GM12878 (cell line): ENCODE measurements at regions not wholly inside any gene's neighbourhood (a gene's known extent, or its start where the extent isn't known, plus 50 kb on each side); places are given as distances from the start of the nearest gene placed in this dataset.

Source experiments
- ATAC-seq: fragments of 200-7000 bp; cut with Tn5 transposase; 3 replicates; pipeline ENCODE4 v1.9.1; 2020; ENCODE audit warnings: mild to moderate bottlenecking, moderate library complexity
- BruUV-seq: library from RNA; stranded (reverse); fragments of 400-500 nt; replicated peaks from 2 replicates; lab custom pipeline; 2021; lab: Mats Ljungman, UMichigan
- CTCF ChIA-PET: fragments of 300-600 bp; sonication (Branson Sonifier 250); formaldehyde crosslinking; extraction: SDS; loops from one replicate; lab custom pipeline; 2021; ENCODE audit warnings: inconsistent platforms; lab: Yijun Ruan, JAX
- POLR2A ChIA-PET: fragments of 350-600 bp; formaldehyde crosslinking; extraction: SDS; loops from one replicate; lab custom pipeline; 2021; ENCODE audit warnings: inconsistent platforms; lab: Charles Lee
- RAD21 ChIA-PET: fragments of 300-600 bp; sonication (Branson Sonifier 250); formaldehyde crosslinking; loops from one replicate; lab custom pipeline; 2023; ENCODE audit warnings: antibody characterized with exemption; ENCODE audit not compliant: unreplicated experiment; lab: Charles Lee
- SMC1A ChIA-PET: fragments of 300-600 bp; sonication (Branson Sonifier 250); formaldehyde crosslinking; loops from one replicate; lab custom pipeline; 2023; ENCODE audit not compliant: unreplicated experiment, uncharacterized antibody; lab: Charles Lee
- DNase-seq: peaks from one replicate; pipeline ENCODE4 v3.0.0-alpha.2; 2011; ENCODE audit warnings: low read depth, low spot score
- FAIRE-seq: peaks from 3 replicates; lab custom pipeline; 2011; peaks lifted over from hg19 to GRCh38; lab: Jason Lieb, UNC
- H2AFZ ChIP-seq: 2 replicates; pipeline ENCODE4 v1.6.0; 2011; ENCODE audit warnings: low read depth, low read length, control low read depth; ENCODE audit not compliant: control insufficient read depth
- H3K27ac ChIP-seq: 2 replicates; pipeline ENCODE4 v1.5.1; 2011; ENCODE audit warnings: control low read depth; ENCODE audit not compliant: control insufficient read depth, insufficient read depth
- H3K27me3 ChIP-seq, 2 experiments: replicated peaks in 1 of 2; 2 replicates each; pipeline versions ENCODE4 v1.6.0 to v1.6.1; 2011; ENCODE audit warnings: low read length in 1 of 2; ENCODE audit not compliant: control insufficient read depth in 2 of 2, insufficient read depth in 2 of 2
- H3K36me3 ChIP-seq, 2 experiments: 2 replicates each; pipeline ENCODE4 v1.5.1; 2011; ENCODE audit warnings: low read length in 1 of 2; ENCODE audit not compliant: control insufficient read depth in 2 of 2, insufficient read depth in 2 of 2
- H3K4me1 ChIP-seq: 2 replicates; pipeline ENCODE4 v1.6.1; 2011; ENCODE audit warnings: mild to moderate bottlenecking, low read length, moderate library complexity, mixed read lengths; ENCODE audit not compliant: control insufficient read depth, insufficient read depth
- H3K4me2 ChIP-seq: 2 replicates; pipeline ENCODE4 v1.6.0; 2011; ENCODE audit warnings: control low read depth; ENCODE audit not compliant: control insufficient read depth, insufficient read depth
- H3K4me3 ChIP-seq: fragments of 200-600 bp; sonication (generic); 2 replicates; pipeline ENCODE4 v1.5.1; 2016
- H3K79me2 ChIP-seq: 2 replicates; pipeline ENCODE4 v1.6.0; 2011; ENCODE audit warnings: low read length; ENCODE audit not compliant: control insufficient read depth, insufficient read depth
- H3K9ac ChIP-seq: 2 replicates; pipeline ENCODE4 v1.8.0; 2011; ENCODE audit warnings: low read length, control low read depth, mixed read lengths; ENCODE audit not compliant: control insufficient read depth, insufficient read depth
- H3K9me3 ChIP-seq: replicated peaks from 3 replicates; pipeline ENCODE4 v1.5.1; 2011; ENCODE audit warnings: mild to moderate bottlenecking, low read length; ENCODE audit not compliant: control insufficient read depth, insufficient read depth
- H4K20me1 ChIP-seq: 2 replicates; pipeline ENCODE4 v1.6.0; 2011; ENCODE audit not compliant: control insufficient read depth, insufficient read depth
- BRCA1 ChIP-seq: IDR thresholded peaks from 2 replicates; pipeline ENCODE4 v1.6.1; 2011; ENCODE audit warnings: low read depth, low read length, improper control_type of control experiment
- CHD2 ChIP-seq: IDR thresholded peaks from 2 replicates; pipeline ENCODE4 v1.6.1; 2011; ENCODE audit warnings: low read depth, low read length, improper control_type of control experiment, borderline replicate concordance
- CTCF ChIP-seq, 3 experiments: IDR thresholded peaks in 2 of 3; conservative IDR thresholded peaks in 1 of 3; 2 replicates each; pipeline ENCODE4 v1.5.1; 2011; ENCODE audit warnings: low read depth in 3 of 3, low read length in 3 of 3, mild to moderate bottlenecking in 3 of 3, control low read depth in 2 of 3, moderate library complexity in 2 of 3, inconsistent platforms in 1 of 3, mixed read lengths in 1 of 3; ENCODE audit not compliant: control insufficient read depth in 2 of 3, insufficient read depth in 1 of 3; ENCODE audit errors: extremely low read depth in 1 of 3
- ESRRA ChIP-seq: IDR thresholded peaks from 2 replicates; pipeline ENCODE4 v1.6.1; 2012; ENCODE audit warnings: mild to moderate bottlenecking, low read length, improper control_type of control experiment
- EZH2 ChIP-seq: IDR thresholded peaks from 2 replicates; pipeline ENCODE4 v1.6.1; 2012; ENCODE audit warnings: low read depth, mild to moderate bottlenecking, control low read depth, inconsistent platforms, low read length, borderline replicate concordance; ENCODE audit not compliant: control insufficient read depth
- FOXK2 ChIP-seq: fragments of 450-650 bp; IDR thresholded peaks from 2 replicates; pipeline ENCODE4 v1.6.1; 2017; ENCODE audit warnings: mild to moderate bottlenecking, moderate library complexity
- HCFC1 ChIP-seq: fragments of 150-350 bp; IDR thresholded peaks from 2 replicates; pipeline ENCODE4 v1.6.1; 2014; ENCODE audit warnings: low read length
- PKNOX1 ChIP-seq: fragments of 450-650 bp; IDR thresholded peaks from 2 replicates; pipeline ENCODE4 v1.6.1; 2016; ENCODE audit warnings: mild to moderate bottlenecking
- POLR2AphosphoS2 ChIP-seq: IDR thresholded peaks from 2 replicates; pipeline ENCODE4 v1.6.1; 2011; ENCODE audit warnings: low read depth, mild to moderate bottlenecking, low read length, improper control_type of control experiment, moderate library complexity
- RAD21 ChIP-seq: IDR thresholded peaks from 2 replicates; pipeline ENCODE4 v1.6.1; 2011; ENCODE audit warnings: mild to moderate bottlenecking, low read depth, low read length, moderate library complexity; ENCODE audit not compliant: insufficient read depth
- SRF ChIP-seq, 2 experiments: IDR thresholded peaks; 2 replicates each; pipeline ENCODE4 v1.6.1; 2011; ENCODE audit warnings: low read depth in 2 of 2, low read length in 2 of 2, mild to moderate bottlenecking in 1 of 2, moderate library complexity in 1 of 2
- TCF12 ChIP-seq: IDR thresholded peaks from 2 replicates; pipeline ENCODE4 v1.6.1; 2011; ENCODE audit warnings: low read depth, mild to moderate bottlenecking, low read length
- YY1 ChIP-seq: IDR thresholded peaks from 2 replicates; pipeline ENCODE4 v1.6.1; 2011; ENCODE audit warnings: low read depth, mild to moderate bottlenecking, low read length
- WGBS: methylation state at CpG from one replicate; pipeline ENCODE4 v1.1.6; 2016; ENCODE audit warnings: low lambda C conversion rate; ENCODE audit not compliant: insufficient replicate concordance, insufficient coverage; ENCODE audit errors: missing lambda C conversion rate; 5-methylcytosine and 5-hydroxymethylcytosine counted together
- in situ Hi-C: fragments of 300-500 bp; cut with MboI; formaldehyde crosslinking; loops from 9 replicates; pipeline ENCODE4 v1.14.3; 2018; ENCODE audit warnings: mixed read lengths
- intact Hi-C: fragments of 100-400 bp; cut with micrococcal nuclease; formaldehyde crosslinking; loops from one replicate; pipeline ENCODE4 v1.14.2; 2022; ENCODE audit not compliant: unreplicated experiment

GRCh38 chr1:36705629-36706028, 222.9 kb upstream of the CSF3R start:
- Histone ChIP-seq H3K27ac (no peak overlapping the region), H3K4me3 (no peak overlapping the region), H2AFZ (no peak overlapping the region), H3K27me3 (peaks cover 1 to 4% of the 10 kb centered on the region in 2 experiments; a peak in 2 of 4 replicates), H3K4me2 (no peak overlapping the region), H3K4me1 (no peaks in the 10 kb centered on the region), H3K36me3 (no peaks in the 10 kb centered on the region), H3K9ac (no peak overlapping the region)
- ChIA-PET POLR2A (no interaction called here), RAD21 (no interaction called here), SMC1A (no interaction called here)
- intact Hi-C loops: no loop called here
- 21% methylated on average over 4 of the region's 4 CpGs for WGBS
- no peak for ATAC-seq
- in situ Hi-C loops: loop anchor here (5.0 kb wide), 1 partner anchor 617 kb away; no protein-coding TSS in a partner anchor
- TF ChIP-seq FOXK2 (no peak), SRF (IDR thresholded peaks at IDR 0.05; ENCODE audit: low read depth in 2 of 2, low read length in 2 of 2) (no peak), CHD2 (no peak), POLR2AphosphoS2 (no peak), BRCA1 (no peak)
- TF ChIP-seq, all 136 proteins: peak for 0
- no TSS peak for BruUV-seq
- FAIRE-seq (no peak), DNase-seq (no peak)
- Histone ChIP-seq H3K79me2 (no peaks in the 10 kb centered on the region), H4K20me1 (no peaks in the 10 kb centered on the region), H3K9me3 (no peaks in the 10 kb centered on the region)
- CTCF ChIA-PET: interaction anchor here (1.3 kb wide), 1 partner anchor 729 kb away, joined by 6 read pairs; no protein-coding TSS in a partner anchor

- intact Hi-C loops: loop anchor here (1.0 to 5.0 kb wide), 3 partner anchors 96 to 731 kb away; no protein-coding TSS in a partner anchor
- peak; percentile 100 for ATAC-seq
- Histone ChIP-seq H2AFZ (no peak overlapping the region), H3K9ac (no peak overlapping the region), H3K79me2 (no peaks in the 10 kb centered on the region), H3K4me1 (no peaks in the 10 kb centered on the region), H3K4me2 (no peak overlapping the region), H4K20me1 (no peaks in the 10 kb centered on the region), H3K27ac (no peak overlapping the region), H3K27me3 (peaks cover 0 to under 1% of the 10 kb centered on the region in 2 experiments; a peak in 2 of 4 replicates), H3K4me3 (no peak overlapping the region), H3K9me3 (no peaks in the 10 kb centered on the region), H3K36me3 (no peaks in the 10 kb centered on the region)
- ChIA-PET CTCF (interaction anchor here (0.5 kb wide), 1 partner anchor 749 kb away, joined by 3 read pairs; no protein-coding TSS in a partner anchor), SMC1A (no interaction called here), RAD21 (no interaction called here), POLR2A (no interaction called here)
- in situ Hi-C loops: loop anchor here (5.0 kb wide), 1 partner anchor 734 kb away; no protein-coding TSS in a partner anchor
- peak; percentile 62 for FAIRE-seq
- peak; percentile 5 for DNase-seq
- WGBS: 11% methylated on average over 19 of the region's 19 CpGs
- BruUV-seq: no TSS peak
- TF ChIP-seq HCFC1 (no peak), YY1 (peak; percentile 38; the same call in 1 of the 2 replicates), ESRRA (no peak), TCF12 (0 out of 2 replicates have a peak, but pooled peaks have one; percentile 48), CTCF (IDR thresholded peaks at IDR 0.05 in 2 of 3, conservative IDR thresholded peaks at IDR 0.05 in 1 of 3; ENCODE audit: control insufficient read depth in 2 of 3, extremely low read depth in 1 of 3, insufficient read depth in 1 of 3, low read depth in 3 of 3, low read length in 3 of 3) (peak; percentile 87 to 93 (median 91)), RAD21 (peak; percentile 85), EZH2 (no peak), PKNOX1 (no peak)
Observed at GRCh38 chr1:36703526-36704208, 221.0 kb upstream of the CSF3R start.
